Tibial nerve (tissue), 4 donors: ENCODE measurements at regions not wholly inside any gene's neighbourhood (a gene's known extent, or its start where the extent isn't known, plus 50 kb on each side); places are given as distances from the start of the nearest gene placed in this dataset.

ENCODE experiments used
- EP300 ChIP-seq, 2 donors: sonication (generic); formaldehyde crosslinking; IDR thresholded peaks; one replicate each; pipeline ENCODE4 v1.6.1; 2017; ENCODE audit warnings: antibody characterized with exemption in 2 of 2, mild to moderate bottlenecking in 1 of 2
- POLR2A ChIP-seq, 2 donors: fragments of 450-650 bp; IDR thresholded peaks; one replicate each; pipeline ENCODE4 v1.6.1; 2017; ENCODE audit warnings: antibody characterized with exemption in 2 of 2, mild to moderate bottlenecking in 2 of 2, moderate library complexity in 2 of 2
- TF ChIP-seq, protein P1 (sequence below), 5 experiments: fragments of 200-600 bp in 3 of 5; fragments of 450-650 bp in 2 of 5; sonication (generic) in 3 of 5; IDR thresholded peaks; one replicate each; pipeline ENCODE4 v1.5.1; 2016 to 2019; ENCODE audit warnings: antibody characterized with exemption in 5 of 5, mild to moderate bottlenecking in 3 of 5, moderate library complexity in 2 of 5

DNA sequence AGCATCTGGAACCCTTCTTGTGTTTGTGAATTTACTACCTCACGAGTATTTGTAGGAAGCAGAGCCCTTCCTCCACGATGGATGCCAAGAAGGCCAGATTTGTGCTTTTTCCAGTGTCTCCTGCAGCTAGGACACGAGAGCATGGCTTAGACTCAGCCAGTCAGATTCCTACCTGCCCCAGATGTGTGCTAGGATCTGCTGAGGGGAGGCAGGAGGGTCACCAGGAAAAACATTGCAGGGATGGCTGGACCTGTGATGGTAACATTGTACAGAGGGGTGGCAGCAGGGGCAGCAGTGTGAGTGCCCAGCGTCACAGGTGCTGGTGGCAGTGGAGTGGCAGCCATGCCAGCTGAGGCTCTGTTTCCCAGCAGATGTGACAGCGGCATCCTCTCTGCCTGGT lies 285.3 kb downstream of the FAM43A start:
- TF ChIP-seq, protein P1, sequence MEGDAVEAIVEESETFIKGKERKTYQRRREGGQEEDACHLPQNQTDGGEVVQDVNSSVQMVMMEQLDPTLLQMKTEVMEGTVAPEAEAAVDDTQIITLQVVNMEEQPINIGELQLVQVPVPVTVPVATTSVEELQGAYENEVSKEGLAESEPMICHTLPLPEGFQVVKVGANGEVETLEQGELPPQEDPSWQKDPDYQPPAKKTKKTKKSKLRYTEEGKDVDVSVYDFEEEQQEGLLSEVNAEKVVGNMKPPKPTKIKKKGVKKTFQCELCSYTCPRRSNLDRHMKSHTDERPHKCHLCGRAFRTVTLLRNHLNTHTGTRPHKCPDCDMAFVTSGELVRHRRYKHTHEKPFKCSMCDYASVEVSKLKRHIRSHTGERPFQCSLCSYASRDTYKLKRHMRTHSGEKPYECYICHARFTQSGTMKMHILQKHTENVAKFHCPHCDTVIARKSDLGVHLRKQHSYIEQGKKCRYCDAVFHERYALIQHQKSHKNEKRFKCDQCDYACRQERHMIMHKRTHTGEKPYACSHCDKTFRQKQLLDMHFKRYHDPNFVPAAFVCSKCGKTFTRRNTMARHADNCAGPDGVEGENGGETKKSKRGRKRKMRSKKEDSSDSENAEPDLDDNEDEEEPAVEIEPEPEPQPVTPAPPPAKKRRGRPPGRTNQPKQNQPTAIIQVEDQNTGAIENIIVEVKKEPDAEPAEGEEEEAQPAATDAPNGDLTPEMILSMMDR (IDR thresholded peaks at IDR 0.05): no peak
- TF ChIP-seq EP300 (IDR thresholded peaks at IDR 0.05): no peak
- TF ChIP-seq POLR2A (IDR thresholded peaks at IDR 0.05): no peak
